Sigmoid colon (tissue), 6 donors: ENCODE measurements at regions not wholly inside any gene's neighbourhood (a gene's known extent, or its start where the extent isn't known, plus 50 kb on each side); places are given as distances from the start of the nearest gene placed in this dataset.

Source experiments
- DNase-seq: peaks from one replicate; pipeline ENCODE4 v3.0.0-alpha.2; 2019
- H3K27ac ChIP-seq, 4 donors: fragments of 200-600 bp; sonication (generic); one replicate each; pipeline ENCODE4 v1.5.1; 2016 to 2019; ENCODE audit warnings: mild to moderate bottlenecking in 1 of 4
- H3K27me3 ChIP-seq, 3 donors: fragments of 200-600 bp; sonication (generic); one replicate each; pipeline ENCODE4 v1.5.1; 2019; ENCODE audit warnings: mild to moderate bottlenecking in 1 of 3
- H3K36me3 ChIP-seq, 4 donors: fragments of 200-600 bp; sonication (generic); one replicate each; pipeline ENCODE4 v1.5.1; 2016 to 2019
- H3K4me1 ChIP-seq, 4 donors: fragments of 200-600 bp; sonication (generic); one replicate each; pipeline ENCODE4 v1.5.1; 2017 to 2019
- H3K4me3 ChIP-seq, 4 donors: fragments of 200-600 bp; sonication (generic); one replicate each; pipeline ENCODE4 v1.5.1; 2017 to 2019; ENCODE audit warnings: mild to moderate bottlenecking in 2 of 4, moderate library complexity in 1 of 4
- H3K9me3 ChIP-seq, 4 donors: fragments of 200-600 bp in 3 of 4; sonication (generic) in 3 of 4; one replicate each; pipeline versions ENCODE4 v1.5.1 to v1.6.1; 2013 to 2019
- CTCF ChIP-seq, 4 experiments: fragments of 450-650 bp in 3 of 4; fragments of 200-600 bp in 1 of 4; IDR thresholded peaks; one replicate each; pipeline ENCODE4 v1.5.1; 2016 to 2019; ENCODE audit warnings: antibody characterized with exemption in 4 of 4, mild to moderate bottlenecking in 3 of 4, moderate library complexity in 2 of 4
- EP300 ChIP-seq, 4 donors: sonication (generic); formaldehyde crosslinking; IDR thresholded peaks; one replicate each; pipeline ENCODE4 v1.6.1; 2017; ENCODE audit warnings: antibody characterized with exemption in 4 of 4
- POLR2A ChIP-seq, 2 donors: fragments of 450-650 bp; IDR thresholded peaks; one replicate each; pipeline ENCODE4 v1.6.1; 2016; ENCODE audit warnings: antibody characterized with exemption in 2 of 2, mild to moderate bottlenecking in 2 of 2, moderate library complexity in 2 of 2
- POLR2AphosphoS5 ChIP-seq, 4 donors: sonication (generic); formaldehyde crosslinking; IDR thresholded peaks; one replicate each; pipeline ENCODE4 v1.6.1; 2017; ENCODE audit warnings: antibody characterized with exemption in 4 of 4
- WGBS, 2 donors: extraction: QIAGEN DNeasy Blood & Tissue Kit; methylation state at CpG; one replicate each; pipeline ENCODE4 v1.1.7; 2013; 5-methylcytosine and 5-hydroxymethylcytosine counted together
- intact Hi-C: fragments of 100-400 bp; cut with DNase I; formaldehyde crosslinking; loops from one replicate; pipeline ENCODE4 v1.15.1; 2023
- donor health status: healthy with polysubstance abuse.
- donor health status: healthy.

DNA sequence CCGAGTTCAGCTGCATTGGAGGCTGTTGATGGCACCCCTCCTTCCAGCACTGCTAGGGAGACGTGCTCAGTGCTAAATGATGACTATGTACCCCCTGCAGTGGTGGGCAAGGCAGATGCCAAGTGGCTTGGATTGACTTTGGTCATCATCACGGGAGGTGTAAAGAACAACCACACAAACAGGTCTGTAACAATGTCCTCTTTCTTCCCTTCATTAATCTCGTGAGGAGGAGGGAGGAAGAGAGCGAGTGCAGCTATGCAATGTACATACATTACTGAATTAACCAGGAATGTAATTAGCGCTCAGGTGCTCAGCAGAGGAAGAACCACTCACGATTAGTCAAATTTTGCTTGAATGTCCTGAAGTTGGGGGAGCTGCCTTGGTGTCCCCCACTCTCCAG, 173.9 kb upstream of the SKOR2 start:
- H3K4me3 ChIP-seq: no peak overlapping the region
- intact Hi-C loops: no loop called here
- H3K27ac ChIP-seq: no peak overlapping the region
- no peaks in the 10 kb centered on the region for H3K36me3 ChIP-seq
- H3K9me3 ChIP-seq: no peaks in the 10 kb centered on the region
- no peaks in the 10 kb centered on the region for H3K4me1 ChIP-seq
- WGBS, 2 donors: 88 to 91% methylated on average over 7 of the region's 7 CpGs
- TF ChIP-seq POLR2A (IDR thresholded peaks at IDR 0.05): no peak
- no peak for TF ChIP-seq CTCF (IDR thresholded peaks at IDR 0.05)
- no peak for TF ChIP-seq EP300 (IDR thresholded peaks at IDR 0.05)
- no peak for TF ChIP-seq POLR2AphosphoS5 (IDR thresholded peaks at IDR 0.05)
- no peaks in the 10 kb centered on the region for H3K27me3 ChIP-seq
- DNase-seq: no peak

DNA sequence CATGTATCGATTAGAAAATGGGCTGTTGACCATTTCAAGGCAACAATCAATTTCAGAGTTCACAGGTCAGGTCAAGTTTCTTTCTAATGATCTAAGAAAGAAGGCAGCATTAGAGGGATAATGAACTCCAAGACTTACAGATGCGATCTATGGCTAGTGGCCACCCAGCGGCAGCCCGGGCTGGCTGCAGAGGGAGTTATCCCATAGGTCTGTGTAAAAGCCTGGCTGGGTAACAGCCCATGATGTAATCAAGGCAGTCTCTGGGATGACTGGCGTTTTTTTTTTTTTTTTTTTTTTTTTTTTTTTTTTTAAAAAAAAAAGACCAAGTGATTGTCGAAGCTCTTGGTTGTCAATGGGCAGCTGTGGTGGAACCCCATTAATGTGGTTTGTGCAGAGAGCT, 171.1 kb upstream of the SKOR2 start:
- H3K4me3 ChIP-seq: no peak overlapping the region
- peaks cover 0 to 16% (median 0%) of the 10 kb centered on the region in 3 donors for H3K27me3 ChIP-seq
- H3K9me3 ChIP-seq: no peaks in the 10 kb centered on the region
- 74 to 86% methylated on average over 6 of the region's 6 CpGs for WGBS, 2 donors
- DNase-seq: no peak
- H3K4me1 ChIP-seq: no peaks in the 10 kb centered on the region
- no peak overlapping the region for H3K27ac ChIP-seq
- no peaks in the 10 kb centered on the region for H3K36me3 ChIP-seq
- intact Hi-C loops: no loop called here
- TF ChIP-seq POLR2AphosphoS5 (IDR thresholded peaks at IDR 0.05) (no peak), EP300 (IDR thresholded peaks at IDR 0.05) (no peak), POLR2A (IDR thresholded peaks at IDR 0.05) (no peak), CTCF (IDR thresholded peaks at IDR 0.05) (no peak)

- Histone ChIP-seq H3K27ac (no peak overlapping the region), H3K9me3 (no peaks in the 10 kb centered on the region), H3K36me3 (no peaks in the 10 kb centered on the region), H3K27me3 (peaks cover 0 to 28% (median 0%) of the 10 kb centered on the region in 3 donors), H3K4me1 (no peaks in the 10 kb centered on the region), H3K4me3 (no peak overlapping the region)
- no peak for TF ChIP-seq EP300 (IDR thresholded peaks at IDR 0.05)
- TF ChIP-seq CTCF (IDR thresholded peaks at IDR 0.05): no peak
- no peak for TF ChIP-seq POLR2A (IDR thresholded peaks at IDR 0.05)
- TF ChIP-seq POLR2AphosphoS5 (IDR thresholded peaks at IDR 0.05): no peak
- WGBS, 2 donors: 51 to 67% methylated on average over 4 of the region's 4 CpGs
- intact Hi-C loops: no loop called here
- no peak for DNase-seq
Observed at GRCh38 chr18:47420130-47420529, 168.7 kb upstream of the SKOR2 start.

DNA sequence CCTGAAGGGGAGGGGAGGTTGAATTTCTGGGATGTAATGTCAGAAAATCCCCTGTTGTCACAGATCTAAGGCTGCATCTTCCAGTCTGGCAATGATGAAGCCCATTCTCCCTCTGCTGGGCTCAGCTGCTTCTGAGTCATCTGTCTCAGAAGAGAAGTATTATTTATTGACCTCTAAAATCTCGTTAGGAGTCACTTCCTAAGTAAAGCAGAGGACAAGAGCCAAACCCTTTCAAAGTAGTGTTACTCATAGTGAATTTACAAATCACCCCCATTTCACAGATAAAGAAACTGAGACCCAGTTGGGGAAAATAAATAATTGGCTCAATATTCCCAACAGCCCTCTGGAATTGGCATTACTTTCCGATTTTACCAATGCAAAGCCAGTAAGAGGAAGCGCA, 167.3 kb upstream of the SKOR2 start:
- DNase-seq: no peak
- Histone ChIP-seq H3K4me3 (no peak overlapping the region), H3K36me3 (no peaks in the 10 kb centered on the region), H3K4me1 (no peaks in the 10 kb centered on the region), H3K27ac (no peak overlapping the region), H3K9me3 (no peaks in the 10 kb centered on the region), H3K27me3 (peaks cover 0 to 35% (median 0%) of the 10 kb centered on the region in 3 donors)
- intact Hi-C loops: no loop called here
- WGBS, 2 donors: 63 to 75% methylated on average over 3 of the region's 3 CpGs
- TF ChIP-seq POLR2A (IDR thresholded peaks at IDR 0.05): no peak
- no peak for TF ChIP-seq CTCF (IDR thresholded peaks at IDR 0.05)
- no peak for TF ChIP-seq EP300 (IDR thresholded peaks at IDR 0.05)
- no peak for TF ChIP-seq POLR2AphosphoS5 (IDR thresholded peaks at IDR 0.05)

DNA sequence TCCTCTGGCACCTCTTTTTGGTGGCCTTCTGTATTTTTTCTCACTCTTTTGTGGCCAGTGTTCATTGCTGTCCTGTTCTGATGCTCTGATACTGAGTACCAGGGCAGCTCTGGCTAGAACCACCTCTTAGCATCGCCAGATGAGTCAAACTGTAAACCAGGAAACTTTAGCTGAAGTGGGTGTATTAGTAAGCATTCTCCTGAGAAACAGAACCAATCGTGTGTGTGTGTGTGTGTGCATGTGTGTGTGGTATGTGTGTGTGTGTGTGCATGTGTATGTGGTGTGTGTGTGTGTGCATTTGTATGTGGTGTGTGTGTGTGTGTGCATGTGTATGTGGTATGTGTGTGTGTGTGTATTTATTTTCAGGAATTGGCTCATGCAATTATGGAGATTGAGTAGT, 166.3 kb upstream of the SKOR2 start:
- intact Hi-C loops: no loop called here
- 56% methylated on average over 2 of the region's 2 CpGs for WGBS, 2 donors
- H3K9me3 ChIP-seq: no peaks in the 10 kb centered on the region

More for the DNA sequence above, 166.3 kb upstream of the SKOR2 start:
- TF ChIP-seq CTCF (IDR thresholded peaks at IDR 0.05) (no peak), POLR2AphosphoS5 (IDR thresholded peaks at IDR 0.05) (no peak), POLR2A (IDR thresholded peaks at IDR 0.05) (no peak), EP300 (IDR thresholded peaks at IDR 0.05) (no peak)
- H3K27ac ChIP-seq: no peak overlapping the region
- H3K36me3 ChIP-seq: no peaks in the 10 kb centered on the region
- H3K4me3 ChIP-seq: no peak overlapping the region
- H3K27me3 ChIP-seq: peaks cover 0 to 35% (median 0%) of the 10 kb centered on the region in 3 donors
- no peaks in the 10 kb centered on the region for H3K4me1 ChIP-seq
- DNase-seq: no peak
